ENCODE measurements at regions not wholly inside any gene's neighbourhood (a gene's known extent, or its start where the extent isn't known, plus 50 kb on each side); places are given as distances from the start of the nearest gene placed in this dataset.

DNA sequence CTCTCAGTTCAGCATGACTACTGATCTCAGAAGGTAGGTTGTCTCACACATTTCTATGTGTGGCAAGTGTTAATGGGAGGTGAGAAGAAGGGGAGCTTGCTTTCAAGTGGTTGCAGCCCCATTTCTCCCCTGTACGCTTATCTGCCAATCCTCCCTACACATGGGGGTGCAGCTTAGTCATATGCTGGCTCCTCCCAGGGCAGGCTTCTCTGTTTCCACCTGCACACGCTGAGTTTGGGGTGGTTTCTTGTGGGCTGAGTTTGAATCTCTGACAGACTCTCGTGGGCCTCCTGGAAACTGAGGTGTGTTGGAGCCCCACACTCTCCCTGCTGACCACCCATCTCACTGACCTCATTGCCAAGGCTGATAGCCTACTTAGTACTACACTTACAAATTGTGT lies 435.8 kb upstream of the MTPN start:
- Histone ChIP-seq H3K4me3 (no peak overlapping the region), H3K36me3 (no peaks in the 10 kb centered on the region), H3K27ac (replicated peaks in 1 of 4) (no peak overlapping the region), H3K9me3 (no peaks in the 10 kb centered on the region), H3K27me3 (no peaks in the 10 kb centered on the region), H3K4me1 (no peaks in the 10 kb centered on the region)
- DNase-seq (ENCODE audit: extremely low spot score): no peak
- no peak for TF ChIP-seq POLR2A (IDR thresholded peaks at IDR 0.05; ENCODE audit: low read depth)
- TF ChIP-seq, protein P1, sequence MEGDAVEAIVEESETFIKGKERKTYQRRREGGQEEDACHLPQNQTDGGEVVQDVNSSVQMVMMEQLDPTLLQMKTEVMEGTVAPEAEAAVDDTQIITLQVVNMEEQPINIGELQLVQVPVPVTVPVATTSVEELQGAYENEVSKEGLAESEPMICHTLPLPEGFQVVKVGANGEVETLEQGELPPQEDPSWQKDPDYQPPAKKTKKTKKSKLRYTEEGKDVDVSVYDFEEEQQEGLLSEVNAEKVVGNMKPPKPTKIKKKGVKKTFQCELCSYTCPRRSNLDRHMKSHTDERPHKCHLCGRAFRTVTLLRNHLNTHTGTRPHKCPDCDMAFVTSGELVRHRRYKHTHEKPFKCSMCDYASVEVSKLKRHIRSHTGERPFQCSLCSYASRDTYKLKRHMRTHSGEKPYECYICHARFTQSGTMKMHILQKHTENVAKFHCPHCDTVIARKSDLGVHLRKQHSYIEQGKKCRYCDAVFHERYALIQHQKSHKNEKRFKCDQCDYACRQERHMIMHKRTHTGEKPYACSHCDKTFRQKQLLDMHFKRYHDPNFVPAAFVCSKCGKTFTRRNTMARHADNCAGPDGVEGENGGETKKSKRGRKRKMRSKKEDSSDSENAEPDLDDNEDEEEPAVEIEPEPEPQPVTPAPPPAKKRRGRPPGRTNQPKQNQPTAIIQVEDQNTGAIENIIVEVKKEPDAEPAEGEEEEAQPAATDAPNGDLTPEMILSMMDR (IDR thresholded peaks at IDR 0.05): no peak
- no peak for TF ChIP-seq POLR2AphosphoS5 (IDR thresholded peaks at IDR 0.05)
- no peak for TF ChIP-seq EP300 (IDR thresholded peaks at IDR 0.05)
- intact Hi-C loops (cut with DNase I): no loop called here
- WGBS: 74% methylated on average over 3 of the region's 3 CpGs

DNA sequence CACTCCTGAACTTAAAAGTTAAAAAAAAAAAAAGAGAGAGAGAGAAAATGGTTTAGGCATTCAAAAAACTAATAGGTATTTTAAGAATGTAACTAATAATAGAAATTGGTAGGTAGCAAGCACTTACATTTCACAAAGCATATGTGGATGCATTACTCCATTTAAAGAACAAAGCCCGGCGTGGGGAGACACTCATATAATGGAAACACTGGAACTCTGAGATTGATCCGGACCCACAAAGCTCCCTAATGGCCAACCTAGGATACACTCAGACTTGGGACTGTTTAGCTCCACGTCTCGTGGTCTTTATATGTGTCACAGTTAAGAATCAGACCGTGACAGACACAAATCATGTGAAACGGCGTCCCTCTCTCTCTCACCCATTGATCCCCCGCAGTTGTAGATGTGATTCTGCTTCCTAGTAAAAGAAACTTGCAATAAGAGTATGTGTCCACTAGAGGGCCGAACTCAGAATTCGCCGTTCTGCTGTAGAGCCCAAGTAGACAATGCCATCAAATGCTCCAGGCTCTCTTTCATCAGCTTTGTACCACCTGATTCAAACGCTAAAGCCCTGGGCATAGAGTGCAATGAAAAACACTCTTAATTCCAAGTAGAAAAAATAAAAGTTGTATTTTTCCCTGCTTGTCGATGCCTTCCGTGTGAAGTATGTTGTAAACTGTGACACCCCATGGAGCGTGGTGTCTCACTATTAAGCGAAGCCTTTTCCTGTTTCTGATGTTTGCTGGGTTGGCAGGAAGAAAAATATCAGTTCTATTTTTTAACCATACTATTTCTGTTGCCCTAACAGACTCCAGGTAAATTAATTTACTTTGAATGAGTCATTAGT lies 429.0 kb upstream of the MTPN start:
- Histone ChIP-seq H3K27me3 (no peaks in the 10 kb centered on the region), H3K4me1 (peaks cover 0 to 8% (median 5%) of the 10 kb centered on the region in 4 donors), H3K36me3 (no peaks in the 10 kb centered on the region), H3K4me3 (no peak overlapping the region), H3K9me3 (no peaks in the 10 kb centered on the region), H3K27ac (replicated peaks in 1 of 4) (no peak overlapping the region)
- 37% methylated on average over 17 of the region's 17 CpGs for WGBS
- TF ChIP-seq POLR2A (IDR thresholded peaks at IDR 0.05; ENCODE audit: low read depth): no peak
- TF ChIP-seq, protein P1 (IDR thresholded peaks at IDR 0.05): peak; percentile 46 to 85 (median 66)
- DNase-seq (ENCODE audit: extremely low spot score): no peak
- intact Hi-C loops (cut with DNase I): loop anchor here (5.0 to 10.0 kb wide), 2 partner anchors 469 to 1046 kb away; no protein-coding TSS in a partner anchor

DNA sequence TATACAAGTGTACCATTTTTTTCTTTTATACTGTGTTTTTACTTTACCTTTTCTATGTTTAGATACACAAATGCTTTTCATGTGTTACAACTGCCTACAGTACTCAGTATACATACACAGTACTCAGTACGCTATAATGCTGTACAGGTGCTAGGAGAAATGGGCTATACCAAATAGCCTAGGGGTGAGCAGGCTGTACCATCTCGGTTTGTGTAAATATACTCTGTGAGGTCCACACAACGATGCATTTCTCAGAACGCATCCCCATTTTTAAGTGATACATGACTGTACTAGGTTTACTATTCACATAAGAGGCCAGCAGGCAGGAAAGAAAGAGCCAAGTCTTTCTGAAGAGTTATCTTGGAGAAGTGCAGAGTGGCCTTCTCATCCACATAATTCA lies 426.4 kb upstream of the MTPN start:
- no peak overlapping the region for H3K27ac ChIP-seq (replicated peaks in 1 of 4)
- H3K27me3 ChIP-seq: no peaks in the 10 kb centered on the region
- H3K9me3 ChIP-seq: no peaks in the 10 kb centered on the region
- DNase-seq (ENCODE audit: extremely low spot score): no peak
- peaks cover 0 to 8% (median 5%) of the 10 kb centered on the region in 4 donors for H3K4me1 ChIP-seq
- intact Hi-C loops (cut with DNase I): loop anchor here (10.0 kb wide), 1 partner anchor 471 kb away; no protein-coding TSS in a partner anchor
- H3K4me3 ChIP-seq: no peak overlapping the region
- H3K36me3 ChIP-seq: no peaks in the 10 kb centered on the region
- TF ChIP-seq EP300 (IDR thresholded peaks at IDR 0.05) (no peak), POLR2A (IDR thresholded peaks at IDR 0.05; ENCODE audit: low read depth) (no peak), POLR2AphosphoS5 (IDR thresholded peaks at IDR 0.05) (no peak)
- TF ChIP-seq, protein P1 (IDR thresholded peaks at IDR 0.05): no peak
- WGBS: 93% methylated on average over 4 of the region's 4 CpGs

DNA sequence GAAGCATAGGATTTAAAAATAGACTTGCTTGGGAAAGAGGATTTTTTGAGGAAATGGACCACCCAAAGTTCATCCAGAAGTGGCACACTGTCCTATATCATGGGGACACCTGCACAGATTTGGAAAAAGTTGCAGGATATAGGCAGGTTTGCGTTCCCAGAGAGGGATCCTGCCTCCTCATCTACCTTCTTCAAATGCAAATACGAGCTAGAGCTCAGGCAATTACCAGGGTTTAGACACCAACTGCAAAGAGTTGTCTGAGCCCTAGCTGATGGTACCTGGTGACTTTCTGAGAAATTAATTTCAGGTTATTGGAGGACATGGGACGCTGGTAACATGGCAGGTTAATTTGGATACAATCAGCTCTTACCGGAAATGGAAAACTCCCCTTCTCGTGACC lies 423.7 kb upstream of the MTPN start:
- WGBS: 76% methylated on average over 5 of the region's 5 CpGs
- TF ChIP-seq, protein P1 (IDR thresholded peaks at IDR 0.05): no peak
- no peak for TF ChIP-seq POLR2A (IDR thresholded peaks at IDR 0.05; ENCODE audit: low read depth)
- TF ChIP-seq POLR2AphosphoS5 (IDR thresholded peaks at IDR 0.05): no peak
- no peak for TF ChIP-seq EP300 (IDR thresholded peaks at IDR 0.05)
- H3K36me3 ChIP-seq: no peaks in the 10 kb centered on the region
- no peak overlapping the region for H3K27ac ChIP-seq (replicated peaks in 1 of 4)
- intact Hi-C loops (cut with DNase I): loop anchor here (10.0 kb wide), 1 partner anchor 474 kb away; no protein-coding TSS in a partner anchor
- no peak for DNase-seq (ENCODE audit: extremely low spot score)
- no peaks in the 10 kb centered on the region for H3K9me3 ChIP-seq
- H3K4me1 ChIP-seq: peaks cover 0 to 2% (median under 1%) of the 10 kb centered on the region in 4 donors
- H3K4me3 ChIP-seq: no peak overlapping the region
- no peaks in the 10 kb centered on the region for H3K27me3 ChIP-seq
